Gastroesophageal sphincter (tissue), 3 donors: ENCODE measurements at regions not wholly inside any gene's neighbourhood (a gene's known extent, or its start where the extent isn't known, plus 50 kb on each side); places are given as distances from the start of the nearest gene placed in this dataset.

Experiments used
- EP300 ChIP-seq: sonication (generic); formaldehyde crosslinking; IDR thresholded peaks from one replicate; pipeline ENCODE4 v1.6.1; 2017; ENCODE audit warnings: antibody characterized with exemption, mild to moderate bottlenecking
- POLR2A ChIP-seq, 2 donors: fragments of 450-650 bp; IDR thresholded peaks; one replicate each; pipeline ENCODE4 v1.6.1; 2017; ENCODE audit warnings: antibody characterized with exemption in 2 of 2, mild to moderate bottlenecking in 2 of 2, moderate library complexity in 1 of 2
- POLR2AphosphoS5 ChIP-seq: sonication (generic); formaldehyde crosslinking; IDR thresholded peaks from one replicate; pipeline ENCODE4 v1.6.1; 2017; ENCODE audit warnings: antibody characterized with exemption
- TF ChIP-seq, protein P1 (sequence below), 4 experiments: fragments of 200-600 bp in 2 of 4; fragments of 450-650 bp in 2 of 4; sonication (generic) in 1 of 4; IDR thresholded peaks; one replicate each; pipeline ENCODE4 v1.5.1; 2017 to 2019; ENCODE audit warnings: antibody characterized with exemption in 4 of 4, mild to moderate bottlenecking in 2 of 4, moderate library complexity in 2 of 4

DNA sequence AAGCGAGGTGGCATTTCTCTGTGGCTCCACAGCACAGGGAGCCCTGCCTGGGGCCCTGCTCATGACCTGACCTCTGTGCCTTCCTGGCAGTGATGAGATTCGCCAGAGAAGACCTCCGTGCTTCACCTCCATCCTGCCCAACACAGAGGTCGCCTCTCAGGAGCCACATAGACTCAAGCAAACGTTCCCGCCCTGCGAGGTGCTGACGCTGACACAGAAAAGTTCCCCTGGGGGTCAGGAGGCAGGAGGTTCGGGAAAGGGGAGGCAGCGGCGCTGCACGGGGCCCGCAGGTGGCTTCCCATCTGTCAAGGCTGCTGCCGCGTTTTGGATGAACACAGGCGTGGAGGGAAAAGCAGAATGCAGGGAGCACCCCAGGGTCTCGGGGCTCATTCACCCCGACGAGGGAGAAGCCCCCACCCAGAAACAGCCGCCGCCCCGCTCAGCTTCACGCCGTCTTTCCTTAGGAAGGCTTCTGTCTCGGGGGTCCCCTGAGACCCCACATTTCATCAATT is 579.6 kb upstream of the SALL3 start:
- TF ChIP-seq, protein P1, sequence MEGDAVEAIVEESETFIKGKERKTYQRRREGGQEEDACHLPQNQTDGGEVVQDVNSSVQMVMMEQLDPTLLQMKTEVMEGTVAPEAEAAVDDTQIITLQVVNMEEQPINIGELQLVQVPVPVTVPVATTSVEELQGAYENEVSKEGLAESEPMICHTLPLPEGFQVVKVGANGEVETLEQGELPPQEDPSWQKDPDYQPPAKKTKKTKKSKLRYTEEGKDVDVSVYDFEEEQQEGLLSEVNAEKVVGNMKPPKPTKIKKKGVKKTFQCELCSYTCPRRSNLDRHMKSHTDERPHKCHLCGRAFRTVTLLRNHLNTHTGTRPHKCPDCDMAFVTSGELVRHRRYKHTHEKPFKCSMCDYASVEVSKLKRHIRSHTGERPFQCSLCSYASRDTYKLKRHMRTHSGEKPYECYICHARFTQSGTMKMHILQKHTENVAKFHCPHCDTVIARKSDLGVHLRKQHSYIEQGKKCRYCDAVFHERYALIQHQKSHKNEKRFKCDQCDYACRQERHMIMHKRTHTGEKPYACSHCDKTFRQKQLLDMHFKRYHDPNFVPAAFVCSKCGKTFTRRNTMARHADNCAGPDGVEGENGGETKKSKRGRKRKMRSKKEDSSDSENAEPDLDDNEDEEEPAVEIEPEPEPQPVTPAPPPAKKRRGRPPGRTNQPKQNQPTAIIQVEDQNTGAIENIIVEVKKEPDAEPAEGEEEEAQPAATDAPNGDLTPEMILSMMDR (IDR thresholded peaks at IDR 0.05), result no peak
- no peak for TF ChIP-seq POLR2AphosphoS5
- no peak for TF ChIP-seq EP300
- no peak for TF ChIP-seq POLR2A (IDR thresholded peaks at IDR 0.05)
